Tibial artery (tissue), 4 donors: ENCODE measurements at regions not wholly inside any gene's neighbourhood (a gene's known extent, or its start where the extent isn't known, plus 50 kb on each side); places are given as distances from the start of the nearest gene placed in this dataset.

Experiments used
- DNase-seq, 2 donors: peaks; one replicate each; pipeline ENCODE4 v3.0.0-alpha.2; 2019
- H3K27ac ChIP-seq, 2 donors: fragments of 200-600 bp; sonication (generic) in 1 of 2; 1 replicate in 1 of 2; 2 replicates in 1 of 2; pipeline ENCODE4 v1.5.1; 2018 to 2019; ENCODE audit warnings: mild to moderate bottlenecking in 1 of 2
- H3K27me3 ChIP-seq, 2 donors: fragments of 200-600 bp; sonication (generic) in 1 of 2; one replicate each; pipeline versions ENCODE4 v1.5.1 to v1.6.0; 2016 to 2019
- H3K36me3 ChIP-seq, 3 donors: fragments of 200-600 bp; sonication (generic) in 2 of 3; one replicate each; pipeline ENCODE4 v1.5.1; 2016 to 2019; ENCODE audit warnings: mild to moderate bottlenecking in 2 of 3
- H3K4me1 ChIP-seq, 4 donors: fragments of 200-600 bp; sonication (generic) in 2 of 4; 1 replicate in 3 of 4; 2 replicates in 1 of 4; pipeline ENCODE4 v1.5.1; 2016 to 2019
- H3K4me3 ChIP-seq, 2 donors: fragments of 200-600 bp; sonication (generic) in 1 of 2; 1 replicate in 1 of 2; 2 replicates in 1 of 2; pipeline ENCODE4 v1.5.1; 2018 to 2019; ENCODE audit warnings: mild to moderate bottlenecking in 2 of 2
- H3K9me3 ChIP-seq, 3 donors: fragments of 200-600 bp; sonication (generic) in 1 of 3; one replicate each; pipeline ENCODE4 v1.5.1; 2016 to 2019
- intact Hi-C: fragments of 100-400 bp; cut with DNase I; formaldehyde crosslinking; loops from one replicate; pipeline ENCODE4 v1.15.0; 2023; ENCODE audit warnings: low total_unique reads
- TF ChIP-seq, protein P1 (sequence below), 2 experiments: fragments of 200-600 bp in 1 of 2; fragments of 450-650 bp in 1 of 2; IDR thresholded peaks; one replicate each; pipeline ENCODE4 v1.5.1; 2017 to 2019; ENCODE audit warnings: antibody characterized with exemption in 2 of 2, mild to moderate bottlenecking in 1 of 2, moderate library complexity in 1 of 2

DNA sequence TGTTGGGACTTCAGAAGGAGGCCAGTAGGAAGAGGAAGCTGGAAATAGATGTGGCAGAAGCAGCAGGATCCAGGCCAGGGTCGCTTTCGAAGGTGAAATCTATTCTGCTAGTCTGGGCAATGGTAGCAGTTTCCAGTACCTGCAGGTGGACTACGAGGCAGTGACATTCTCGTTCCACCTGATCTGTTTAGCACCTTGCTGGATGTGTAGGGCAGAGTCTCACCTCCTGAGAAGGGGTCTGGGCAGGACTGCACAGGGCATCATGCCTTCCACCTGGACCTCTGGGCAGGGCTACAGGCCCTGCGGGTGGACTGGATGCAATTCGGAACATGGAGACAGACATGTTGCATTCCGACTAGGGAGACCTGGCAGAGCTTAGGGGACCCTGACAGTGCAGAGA, 254.8 kb upstream of the ZNF32 start:
- Histone ChIP-seq H3K36me3 (no peaks in the 10 kb centered on the region), H3K4me3 (no peak overlapping the region), H3K27me3 (no peaks in the 10 kb centered on the region), H3K9me3 (no peaks in the 10 kb centered on the region), H3K4me1 (peaks cover 0 to 37% (median 23%) of the 10 kb centered on the region in 4 donors), H3K27ac (no peak overlapping the region)
- no peak for DNase-seq
- intact Hi-C loops, result no loop called here
- TF ChIP-seq, protein P1, sequence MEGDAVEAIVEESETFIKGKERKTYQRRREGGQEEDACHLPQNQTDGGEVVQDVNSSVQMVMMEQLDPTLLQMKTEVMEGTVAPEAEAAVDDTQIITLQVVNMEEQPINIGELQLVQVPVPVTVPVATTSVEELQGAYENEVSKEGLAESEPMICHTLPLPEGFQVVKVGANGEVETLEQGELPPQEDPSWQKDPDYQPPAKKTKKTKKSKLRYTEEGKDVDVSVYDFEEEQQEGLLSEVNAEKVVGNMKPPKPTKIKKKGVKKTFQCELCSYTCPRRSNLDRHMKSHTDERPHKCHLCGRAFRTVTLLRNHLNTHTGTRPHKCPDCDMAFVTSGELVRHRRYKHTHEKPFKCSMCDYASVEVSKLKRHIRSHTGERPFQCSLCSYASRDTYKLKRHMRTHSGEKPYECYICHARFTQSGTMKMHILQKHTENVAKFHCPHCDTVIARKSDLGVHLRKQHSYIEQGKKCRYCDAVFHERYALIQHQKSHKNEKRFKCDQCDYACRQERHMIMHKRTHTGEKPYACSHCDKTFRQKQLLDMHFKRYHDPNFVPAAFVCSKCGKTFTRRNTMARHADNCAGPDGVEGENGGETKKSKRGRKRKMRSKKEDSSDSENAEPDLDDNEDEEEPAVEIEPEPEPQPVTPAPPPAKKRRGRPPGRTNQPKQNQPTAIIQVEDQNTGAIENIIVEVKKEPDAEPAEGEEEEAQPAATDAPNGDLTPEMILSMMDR (IDR thresholded peaks at IDR 0.05), result no peak

DNA sequence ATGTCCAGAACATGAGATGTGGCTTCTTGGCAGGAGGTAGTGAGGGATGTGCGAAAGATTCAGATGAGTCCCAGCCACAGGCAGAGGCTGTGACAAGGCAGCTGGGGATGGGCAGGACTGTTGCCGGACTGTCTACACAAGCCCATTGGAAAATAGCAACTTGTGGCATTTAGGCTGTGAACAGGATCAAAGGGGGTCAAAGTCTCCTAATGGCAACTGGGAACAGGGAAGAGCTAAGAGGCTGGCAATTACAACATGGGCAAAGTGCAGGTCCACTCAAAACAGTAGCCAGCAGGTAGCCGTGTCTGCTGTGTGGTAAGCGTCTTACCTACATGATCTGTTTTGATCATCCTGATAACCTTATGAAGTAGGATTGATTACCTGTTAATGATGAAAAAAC, 254.2 kb upstream of the ZNF32 start:
- Histone ChIP-seq H3K36me3 (no peaks in the 10 kb centered on the region), H3K4me3 (no peak overlapping the region), H3K27me3 (no peaks in the 10 kb centered on the region), H3K9me3 (no peaks in the 10 kb centered on the region), H3K27ac (no peak overlapping the region), H3K4me1 (peaks cover 0 to 39% (median 24%) of the 10 kb centered on the region in 4 donors)
- TF ChIP-seq, protein P1 (IDR thresholded peaks at IDR 0.05), result no peak
- DNase-seq, result no peak
- intact Hi-C loops, result no loop called here

DNA sequence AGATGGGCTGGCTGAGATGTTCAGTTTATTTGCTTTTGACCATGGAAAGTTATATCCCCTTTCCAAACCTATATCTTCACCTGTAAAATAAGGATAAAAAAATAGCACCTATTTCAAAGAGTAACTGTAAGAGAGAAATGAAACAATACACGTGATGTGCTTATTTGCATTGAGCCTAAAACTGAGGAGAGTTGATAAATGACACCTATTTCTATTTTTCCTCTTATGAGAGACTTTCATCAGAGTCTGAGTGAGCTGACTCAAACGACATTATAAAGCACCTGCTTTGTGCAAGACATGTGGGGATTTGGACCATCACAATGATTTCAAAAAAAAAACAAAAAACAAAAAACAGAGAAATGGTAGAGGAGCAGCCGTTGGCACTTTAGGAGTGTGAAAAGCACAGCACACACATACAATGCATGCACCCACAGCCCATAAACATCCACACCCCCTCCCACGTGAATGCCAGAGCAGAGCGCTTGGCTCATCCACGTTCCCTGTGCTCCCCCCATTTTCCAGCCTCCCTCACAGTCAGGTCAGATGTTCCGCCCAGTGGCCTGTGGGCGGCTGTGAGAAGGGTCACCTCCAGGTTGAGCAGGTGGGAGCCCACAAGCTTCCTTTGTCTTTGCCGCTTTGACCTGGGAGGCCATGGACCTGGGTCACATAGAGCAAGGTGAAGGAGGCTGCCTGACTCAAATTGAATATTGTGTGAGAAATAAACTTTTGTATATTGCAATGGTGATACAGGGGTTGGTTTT, 253.2 kb upstream of the ZNF32 start:
- no peak for DNase-seq
- H3K27ac ChIP-seq, result no peak overlapping the region
- H3K4me3 ChIP-seq, result no peak overlapping the region
- no peaks in the 10 kb centered on the region for H3K36me3 ChIP-seq
- TF ChIP-seq, protein P1 (IDR thresholded peaks at IDR 0.05), result no peak
- no peaks in the 10 kb centered on the region for H3K27me3 ChIP-seq
- no peaks in the 10 kb centered on the region for H3K9me3 ChIP-seq
- peaks cover 0 to 36% (median 24%) of the 10 kb centered on the region in 4 donors for H3K4me1 ChIP-seq
- intact Hi-C loops, result no loop called here

DNA sequence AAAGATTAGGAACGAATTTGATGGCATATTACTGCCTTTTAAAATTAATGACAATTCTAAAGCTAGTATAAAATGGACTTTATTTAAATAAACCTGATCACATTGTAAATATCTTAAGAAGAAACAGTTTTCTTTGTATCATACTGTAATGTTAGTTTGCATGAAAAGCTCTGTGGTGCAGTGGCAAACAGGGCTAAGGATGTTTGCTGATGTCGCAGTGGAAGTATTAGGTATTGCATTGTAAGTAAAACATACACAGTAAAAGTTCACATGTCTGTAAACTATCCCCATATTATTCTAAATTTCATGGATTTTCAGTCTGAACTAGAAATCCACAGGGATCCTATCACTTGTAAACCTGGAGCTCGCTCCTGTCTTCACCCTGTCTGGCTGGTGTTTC, 252.6 kb upstream of the ZNF32 start:
- no peak overlapping the region for H3K4me3 ChIP-seq
- H3K27me3 ChIP-seq, result no peaks in the 10 kb centered on the region
- H3K27ac ChIP-seq, result no peak overlapping the region
- TF ChIP-seq, protein P1 (IDR thresholded peaks at IDR 0.05), result peak in 1 of 2 experiments; percentile 6
- H3K9me3 ChIP-seq, result no peaks in the 10 kb centered on the region
- intact Hi-C loops, result no loop called here
- no peaks in the 10 kb centered on the region for H3K36me3 ChIP-seq
- no peak for DNase-seq
- peaks cover 0 to 30% (median 21%) of the 10 kb centered on the region in 4 donors for H3K4me1 ChIP-seq

DNA sequence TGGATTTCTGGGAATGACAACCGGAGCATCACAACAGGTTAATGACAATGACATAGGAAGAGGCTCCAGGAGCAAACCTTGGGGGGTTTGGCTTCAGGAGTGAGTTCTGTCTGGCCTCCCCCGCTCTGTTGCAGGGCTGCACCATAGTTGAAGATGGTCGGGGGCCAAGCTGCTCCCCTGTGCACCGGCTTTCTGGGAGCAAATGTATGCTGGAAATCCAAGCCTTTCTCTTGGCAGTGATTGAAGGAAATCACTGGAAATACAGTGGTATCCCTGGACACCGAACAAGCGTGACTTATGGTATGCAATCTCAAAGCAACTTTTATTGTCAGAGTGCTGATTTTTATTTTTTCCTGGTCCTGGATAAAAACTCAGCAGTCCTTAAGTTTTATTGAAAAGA, 251.9 kb upstream of the ZNF32 start:
- Histone ChIP-seq H3K27ac (no peak overlapping the region), H3K27me3 (no peaks in the 10 kb centered on the region), H3K4me3 (no peak overlapping the region), H3K36me3 (no peaks in the 10 kb centered on the region), H3K9me3 (no peaks in the 10 kb centered on the region), H3K4me1 (peaks cover 0 to 22% (median 18%) of the 10 kb centered on the region in 4 donors)
- TF ChIP-seq, protein P1 (IDR thresholded peaks at IDR 0.05), result no peak
- intact Hi-C loops, result no loop called here
- no peak for DNase-seq
